DMS114 treated with DMSO at 0.1 percent for 48 hours (cell line): ENCODE measurements at regions not wholly inside any gene's neighbourhood (a gene's known extent, or its start where the extent isn't known, plus 50 kb on each side); places are given as distances from the start of the nearest gene placed in this dataset.

ENCODE experiments used
- DNase-seq: peaks from one replicate; lab custom pipeline; 2025; ENCODE audit not compliant: unreplicated experiment; lab: John Stamatoyannopoulos, UW

GRCh38 chr2:122098306-122098705, 342.9 kb downstream of the TSN start:
- no peak for DNase-seq

- no peak for DNase-seq
Observed at GRCh38 chr2:122100346-122100745, 344.9 kb downstream of the TSN start.

GRCh38 chr2:122100756-122101155, 345.3 kb downstream of the TSN start:
- no peak for DNase-seq

- DNase-seq, result no peak
Observed at GRCh38 chr2:122101319-122101718, 345.9 kb downstream of the TSN start.

- no peak for DNase-seq
Observed at GRCh38 chr2:122105171-122105876, 349.9 kb downstream of the TSN start.

- DNase-seq, result no peak
Observed at GRCh38 chr2:122105877-122106206, 350.4 kb downstream of the TSN start.

- DNase-seq, result no peak
Observed at GRCh38 chr2:122108186-122108585, 352.7 kb downstream of the TSN start.

- DNase-seq, result no peak
Observed at GRCh38 chr2:122112216-122113005, 357.0 kb downstream of the TSN start.

GRCh38 chr2:122114421-122114820, 359.0 kb downstream of the TSN start:
- no peak for DNase-seq

GRCh38 chr2:122117371-122117770, 361.9 kb downstream of the TSN start:
- no peak for DNase-seq

GRCh38 chr2:122129399-122129798, 373.9 kb downstream of the TSN start:
- DNase-seq, result no peak

GRCh38 chr2:122132147-122132691, 376.8 kb downstream of the TSN start:
- DNase-seq, result no peak

- no peak for DNase-seq
Observed at GRCh38 chr2:122135021-122135937, 379.8 kb downstream of the TSN start.

- no peak for DNase-seq
Observed at GRCh38 chr2:122136056-122136455, 380.6 kb downstream of the TSN start.

GRCh38 chr2:122138561-122138960, 383.1 kb downstream of the TSN start:
- no peak for DNase-seq

GRCh38 chr2:122139739-122140420, 384.4 kb downstream of the TSN start:
- no peak for DNase-seq

GRCh38 chr2:122144884-122145283, 389.4 kb downstream of the TSN start:
- no peak for DNase-seq

- no peak for DNase-seq
Observed at GRCh38 chr2:122145856-122146255, 390.4 kb downstream of the TSN start.

GRCh38 chr2:122148128-122148767, 392.8 kb downstream of the TSN start:
- no peak for DNase-seq
